ENCODE measurements at regions not wholly inside any gene's neighbourhood (a gene's known extent, or its start where the extent isn't known, plus 50 kb on each side); places are given as distances from the start of the nearest gene placed in this dataset. TPM values are rescaled to one million over a fixed set of nuclear protein-coding genes. Genes with fewer than 3 reads are reported as not detected.
"Not testable (repeated sequence)": the region's sequence is repeated elsewhere in the genome, so short reads cannot be mapped to it uniquely, and the experiment has no call there.

DNA sequence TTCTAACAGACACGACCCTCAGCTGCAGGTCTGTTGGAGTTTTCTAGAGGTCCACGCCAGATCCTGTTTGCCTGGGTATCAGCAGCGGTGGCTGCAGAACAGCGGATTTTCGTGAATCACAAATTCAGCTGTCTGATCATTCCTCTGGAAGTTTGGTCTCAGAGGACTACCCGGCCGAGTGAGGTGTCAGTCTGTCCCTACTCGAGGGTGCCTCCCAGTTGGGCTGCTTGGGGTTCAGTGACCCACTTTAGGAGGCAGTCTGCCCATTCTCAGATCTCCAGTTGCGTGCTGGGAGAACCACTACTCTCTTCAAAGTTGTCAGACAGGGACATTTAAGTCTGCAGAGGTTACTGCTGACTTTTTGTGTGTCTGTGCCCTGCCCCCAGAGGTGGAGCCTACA lies 1664.1 kb downstream of the RPIA start:
- H3K4me1 ChIP-seq (ENCODE audit: insufficient read depth, low read length, poor library complexity, severe bottlenecking); H3K36me3 ChIP-seq (ENCODE audit: insufficient read depth, low read length); POLR2A ChIA-PET; H3K27ac ChIP-seq (ENCODE audit: low read depth, low read length, poor library complexity, severe bottlenecking); H3K4me3 ChIP-seq (ENCODE audit: low read depth, low read length, poor library complexity, severe bottlenecking); H2AFZ ChIP-seq (ENCODE audit: low read length); H3K79me2 ChIP-seq (ENCODE audit: insufficient read depth, low read depth, low read length); intact Hi-C loops (cut with micrococcal nuclease; ENCODE audit: unreplicated experiment); BruUV-seq (replicated peaks); H3K9me2 ChIP-seq (ENCODE audit: insufficient read depth, low read length); CTCF ChIA-PET (ENCODE audit: unreplicated experiment); DNase-seq (ENCODE audit: low spot score); H4K20me1 ChIP-seq (ENCODE audit: insufficient read depth, low read length); H3K4me2 ChIP-seq (ENCODE audit: low read length); H3K9me3 ChIP-seq (ENCODE audit: low read length): not testable (repeated sequence)

GRCh38 chr2:90359344-90359743 lies 1667.9 kb downstream of the RPIA start:
- CTCF ChIA-PET (ENCODE audit: unreplicated experiment); H2AFZ ChIP-seq (ENCODE audit: low read length); H3K4me2 ChIP-seq (ENCODE audit: low read length); intact Hi-C loops (cut with micrococcal nuclease; ENCODE audit: unreplicated experiment); POLR2A ChIA-PET; H3K4me1 ChIP-seq (ENCODE audit: insufficient read depth, low read length, poor library complexity, severe bottlenecking); H3K27ac ChIP-seq (ENCODE audit: low read depth, low read length, poor library complexity, severe bottlenecking); H4K20me1 ChIP-seq (ENCODE audit: insufficient read depth, low read length); H3K79me2 ChIP-seq (ENCODE audit: insufficient read depth, low read depth, low read length); DNase-seq (ENCODE audit: low spot score); H3K9me3 ChIP-seq (ENCODE audit: low read length); BruUV-seq (replicated peaks); H3K9me2 ChIP-seq (ENCODE audit: insufficient read depth, low read length); H3K36me3 ChIP-seq (ENCODE audit: insufficient read depth, low read length); H3K4me3 ChIP-seq (ENCODE audit: low read depth, low read length, poor library complexity, severe bottlenecking): not testable (repeated sequence)

DNA sequence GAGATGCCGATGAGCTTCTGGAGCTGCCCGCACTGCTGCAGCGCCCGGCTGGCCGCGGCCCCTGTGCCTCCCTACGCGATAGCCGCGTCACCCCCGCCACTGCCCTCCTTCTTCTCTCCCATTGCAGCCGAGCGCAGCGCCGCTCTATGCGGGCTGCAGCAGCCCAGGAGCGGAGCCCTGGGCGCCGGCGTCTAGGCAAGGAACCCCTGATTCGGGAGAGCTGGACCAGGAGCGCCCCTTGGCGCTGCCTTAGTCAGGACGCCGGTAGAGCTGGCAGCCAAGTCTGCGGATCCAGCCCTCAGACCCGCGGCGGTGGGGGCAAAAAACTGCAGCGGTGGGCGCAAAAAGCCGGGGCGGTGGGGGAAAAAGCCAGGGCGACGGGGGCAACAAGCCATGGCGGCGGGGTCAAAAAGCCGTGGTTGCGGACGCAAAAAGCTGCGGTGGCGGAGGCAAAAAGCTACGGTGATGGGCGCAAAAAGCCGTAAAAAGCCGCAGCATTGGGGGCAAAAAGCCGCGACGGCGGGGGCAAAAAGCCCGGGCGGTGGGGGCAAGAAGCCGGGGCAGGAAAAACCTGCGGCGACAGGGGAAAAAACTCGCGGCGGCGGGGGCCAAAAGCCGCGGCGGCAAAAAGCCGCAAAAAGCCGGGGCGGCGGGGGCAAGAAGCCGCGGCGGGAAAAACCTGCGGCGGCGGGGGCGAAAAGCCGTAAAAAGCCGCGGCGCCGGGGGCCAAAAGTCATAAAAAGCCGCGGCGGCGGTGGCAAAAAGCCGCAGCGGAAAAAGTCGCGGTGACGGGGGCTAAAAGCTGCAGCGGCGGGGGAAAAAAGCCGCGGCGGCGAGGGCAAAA lies 1668.6 kb downstream of the RPIA start:
- H3K9me3 ChIP-seq (ENCODE audit: low read length); H3K9me2 ChIP-seq (ENCODE audit: insufficient read depth, low read length); H3K4me1 ChIP-seq (ENCODE audit: insufficient read depth, low read length, poor library complexity, severe bottlenecking); H3K36me3 ChIP-seq (ENCODE audit: insufficient read depth, low read length); DNase-seq (ENCODE audit: low spot score); H3K4me2 ChIP-seq (ENCODE audit: low read length); H2AFZ ChIP-seq (ENCODE audit: low read length); H3K27ac ChIP-seq (ENCODE audit: low read depth, low read length, poor library complexity, severe bottlenecking); H4K20me1 ChIP-seq (ENCODE audit: insufficient read depth, low read length); intact Hi-C loops (cut with micrococcal nuclease; ENCODE audit: unreplicated experiment); H3K79me2 ChIP-seq (ENCODE audit: insufficient read depth, low read depth, low read length); BruUV-seq (replicated peaks); POLR2A ChIA-PET; H3K4me3 ChIP-seq (ENCODE audit: low read depth, low read length, poor library complexity, severe bottlenecking); CTCF ChIA-PET (ENCODE audit: unreplicated experiment): not testable (repeated sequence)

GRCh38 chr2:90360731-90361035 lies 1669.2 kb downstream of the RPIA start:
- H3K4me2 ChIP-seq (ENCODE audit: low read length); H3K4me3 ChIP-seq (ENCODE audit: low read depth, low read length, poor library complexity, severe bottlenecking); H3K9me2 ChIP-seq (ENCODE audit: insufficient read depth, low read length); H3K4me1 ChIP-seq (ENCODE audit: insufficient read depth, low read length, poor library complexity, severe bottlenecking); CTCF ChIA-PET (ENCODE audit: unreplicated experiment); DNase-seq (ENCODE audit: low spot score); intact Hi-C loops (cut with micrococcal nuclease; ENCODE audit: unreplicated experiment); H3K79me2 ChIP-seq (ENCODE audit: insufficient read depth, low read depth, low read length); POLR2A ChIA-PET; H2AFZ ChIP-seq (ENCODE audit: low read length); H4K20me1 ChIP-seq (ENCODE audit: insufficient read depth, low read length); H3K36me3 ChIP-seq (ENCODE audit: insufficient read depth, low read length); H3K27ac ChIP-seq (ENCODE audit: low read depth, low read length, poor library complexity, severe bottlenecking); BruUV-seq (replicated peaks); H3K9me3 ChIP-seq (ENCODE audit: low read length): not testable (repeated sequence)

Small RNA genes in the stretch of these regions (small RNA-seq; reads per million reads assigned to genes)
- gene AC233263.1, result not detected
- gene AC233263.2, result not detected
- not detected for gene IGKV1D-35
- gene IGKV2D-19, result not detected
- not detected for gene IGKV2D-36
- gene IGKV2D-38, result not detected
- gene IGKV3D-25, result not detected
